GM03348 (cell line): ENCODE measurements at regions not wholly inside any gene's neighbourhood (a gene's known extent, or its start where the extent isn't known, plus 50 kb on each side); places are given as distances from the start of the nearest gene placed in this dataset.

ENCODE experiments used
- DNase-seq: peaks from one replicate; pipeline ENCODE4 v3.0.0; 2012; ENCODE audit warnings: low spot score

DNA sequence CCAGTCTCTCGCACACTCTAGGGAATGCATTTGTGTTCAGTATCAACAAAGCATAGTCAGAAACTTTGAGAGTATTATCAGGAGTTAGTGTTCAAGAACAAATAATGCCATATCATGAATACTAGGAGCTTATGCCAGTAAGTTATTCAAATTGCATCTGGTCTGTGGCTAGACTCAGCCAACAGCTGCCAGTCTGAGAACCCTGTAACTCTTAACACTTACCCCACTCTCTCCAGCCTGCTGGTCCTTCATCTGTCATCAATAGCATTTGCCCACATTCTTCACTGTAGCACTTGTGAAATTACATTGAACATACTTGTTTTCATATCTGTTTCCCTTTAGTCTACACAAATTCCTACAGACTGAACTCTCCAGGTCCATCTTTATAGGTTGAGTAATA, 1157.5 kb upstream of the RAG2 start:
- no peak for DNase-seq

DNA sequence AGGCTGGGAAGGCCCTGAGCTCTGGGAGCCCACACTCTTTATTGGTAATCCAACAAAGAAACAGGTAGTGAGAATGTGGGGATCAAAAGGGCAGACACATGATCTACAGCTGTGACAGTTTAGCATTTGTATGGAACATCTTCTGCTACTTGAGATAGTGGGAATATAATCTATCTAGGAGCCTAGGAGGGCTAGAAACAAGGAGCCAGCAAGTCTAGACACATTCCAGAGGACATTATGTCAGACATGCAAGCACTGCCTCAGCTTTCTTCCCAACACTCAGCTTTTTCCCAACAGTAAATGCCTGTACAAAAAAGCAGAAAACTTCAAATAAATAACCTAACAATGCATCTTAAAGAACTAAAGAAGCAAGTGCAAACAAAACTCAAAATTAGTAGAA, 1150.6 kb upstream of the RAG2 start:
- no peak for DNase-seq

DNA sequence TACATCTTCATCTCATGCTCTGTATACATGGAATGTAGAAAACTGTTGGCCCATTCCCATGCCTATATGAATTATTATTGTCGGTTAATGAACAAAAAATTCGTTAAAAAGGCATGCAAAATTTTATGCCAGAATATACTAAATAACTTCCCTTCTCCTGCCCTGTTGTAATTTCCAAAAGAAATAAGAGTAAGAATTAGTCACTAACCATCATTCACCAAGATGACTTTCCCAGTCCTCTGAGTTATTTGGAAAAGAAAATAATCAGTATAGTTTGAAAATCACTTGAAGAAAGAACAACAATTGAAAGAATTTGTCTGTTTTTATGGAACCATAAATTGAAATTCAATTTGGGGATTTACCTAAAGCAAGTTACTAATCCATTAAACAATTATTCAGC, 1149.1 kb upstream of the RAG2 start:
- no peak for DNase-seq

DNA sequence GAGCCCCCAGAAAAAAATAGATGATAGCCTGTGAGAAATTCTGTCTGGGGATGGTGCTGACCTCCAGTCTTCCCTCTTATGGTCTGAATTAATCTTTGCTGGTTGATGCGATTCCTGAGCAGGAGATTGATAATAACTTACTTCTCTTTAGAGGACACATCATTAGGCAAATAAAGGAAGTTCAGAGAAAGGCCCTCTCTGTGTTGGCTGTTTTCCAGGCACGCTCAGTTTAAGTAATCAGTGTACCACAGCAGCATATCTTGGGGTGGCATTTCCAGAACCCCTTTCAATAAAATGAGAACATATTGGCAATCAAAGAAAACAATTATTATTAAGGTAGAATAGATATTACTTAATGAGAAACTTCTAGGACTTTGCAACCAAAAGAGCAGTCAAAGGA, 1129.3 kb upstream of the RAG2 start:
- DNase-seq: no peak

DNA sequence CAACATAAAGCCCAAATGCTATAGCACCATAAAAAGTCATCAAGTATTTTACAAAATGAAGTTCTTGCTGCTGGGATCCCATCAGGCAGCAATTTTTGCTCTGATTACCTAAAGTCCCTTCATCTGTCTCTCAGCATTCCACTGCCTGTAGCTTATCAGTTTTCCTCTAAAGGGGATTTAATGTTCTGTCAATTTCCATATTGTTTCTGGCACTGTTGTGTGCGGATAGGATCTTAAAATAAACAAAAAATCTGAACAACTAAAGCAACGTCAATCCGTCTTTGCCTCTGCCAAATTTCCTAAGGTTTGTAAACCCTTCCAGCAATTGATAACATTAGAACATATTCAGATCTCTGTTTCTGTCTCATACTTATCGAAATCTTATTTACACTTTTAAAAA, 1126.3 kb upstream of the RAG2 start:
- DNase-seq: no peak

DNA sequence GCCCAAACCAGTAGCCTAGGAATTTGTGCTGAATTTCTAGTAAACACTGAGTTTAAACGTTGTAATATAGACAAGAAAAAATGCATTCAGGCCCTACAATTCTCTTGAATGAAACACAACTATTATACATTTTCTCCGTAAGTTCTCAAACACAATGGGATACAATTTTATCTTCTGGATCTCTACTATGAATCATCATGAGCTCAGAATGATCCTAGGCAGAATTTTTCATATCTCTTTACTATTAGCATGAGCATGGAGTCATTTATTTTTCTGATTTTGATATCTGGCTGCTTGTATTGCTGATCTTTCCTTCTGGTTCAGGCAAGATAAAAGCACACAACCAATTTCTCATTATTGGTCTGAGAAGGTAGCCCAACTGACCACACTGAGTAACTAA, 1123.4 kb upstream of the RAG2 start:
- DNase-seq: no peak

DNA sequence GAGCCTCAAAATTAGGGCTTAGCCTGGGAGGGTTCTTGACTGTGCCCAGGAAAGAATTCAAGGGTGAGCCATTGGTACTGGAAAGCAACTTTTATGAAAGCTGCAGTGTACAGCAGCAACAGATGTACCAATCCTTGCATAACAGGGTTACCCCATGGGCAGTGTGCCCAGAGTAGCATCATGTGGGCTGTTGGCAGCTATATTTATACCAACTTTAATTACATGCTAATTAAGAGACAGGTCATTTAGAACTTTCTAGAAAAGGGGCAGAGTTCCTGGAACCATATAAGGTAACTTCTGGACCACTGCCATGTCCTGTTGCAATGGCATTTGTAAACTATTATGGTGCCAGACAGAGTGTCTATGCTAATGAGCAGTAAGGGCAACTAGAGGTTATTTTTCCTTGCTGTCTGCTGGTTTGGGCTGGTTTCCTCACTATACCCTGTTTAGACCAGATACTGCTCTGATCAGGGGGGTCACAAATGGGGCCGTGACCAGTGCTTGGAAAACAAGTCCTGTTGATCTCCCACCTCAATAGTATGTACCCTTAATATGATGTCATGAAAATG, 1120.5 kb upstream of the RAG2 start:
- DNase-seq: no peak

DNA sequence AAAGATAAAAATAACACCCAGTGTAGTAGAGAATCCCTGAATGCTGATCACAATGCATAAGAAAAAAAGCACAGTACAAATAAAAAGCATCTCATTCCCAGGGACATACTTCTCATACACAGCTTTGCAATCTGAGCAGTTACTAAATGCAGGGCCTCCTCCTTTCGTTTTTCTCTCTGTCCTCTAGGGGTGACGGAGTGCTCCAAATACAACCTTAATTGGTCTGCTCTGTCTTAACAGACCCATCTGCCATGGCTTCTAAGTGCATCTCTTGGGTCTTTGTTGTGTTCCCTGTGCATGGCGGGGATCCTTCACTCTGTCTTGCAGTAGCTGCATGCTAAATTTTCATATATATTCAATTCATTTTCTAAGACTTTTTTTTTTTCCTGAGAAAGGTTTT, 1114.2 kb upstream of the RAG2 start:
- no peak for DNase-seq

DNA sequence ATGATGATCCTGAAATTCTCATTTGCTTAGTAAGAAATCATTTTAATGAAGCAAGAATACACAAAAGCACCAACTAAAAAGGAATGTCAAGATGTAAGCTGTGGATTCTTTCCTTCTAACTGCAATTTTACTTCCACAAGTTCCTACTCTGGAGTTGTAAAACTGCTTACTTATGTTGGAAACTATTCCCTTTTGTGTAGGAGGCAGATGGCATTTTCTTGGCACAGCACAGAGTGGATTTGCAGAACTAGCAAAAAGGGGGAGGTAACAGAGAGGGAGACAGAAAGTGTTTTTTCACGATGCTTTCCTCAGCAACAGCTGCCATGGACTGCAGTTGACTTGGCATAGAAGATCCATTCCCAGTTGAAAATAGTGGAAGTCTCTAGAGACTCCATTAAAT, 1112.0 kb upstream of the RAG2 start:
- no peak for DNase-seq

DNA sequence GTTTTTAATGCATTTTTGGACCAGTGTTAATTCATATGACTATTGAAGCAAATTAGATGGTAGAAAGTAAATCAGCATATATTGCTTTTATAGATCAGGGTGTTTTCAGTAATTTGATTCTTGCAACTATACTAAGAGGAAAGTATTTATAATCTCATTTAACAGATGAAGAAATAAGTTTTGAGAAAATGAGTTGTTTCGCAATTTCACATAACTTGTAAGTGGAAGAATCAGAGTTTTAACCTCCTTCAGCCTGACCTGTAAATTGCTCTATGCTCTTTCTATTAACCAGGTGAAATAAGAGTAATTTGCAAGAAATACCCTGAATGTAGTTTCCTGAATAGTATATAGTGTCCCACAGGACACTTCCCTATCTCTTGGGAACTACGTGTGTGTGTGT, 1106.8 kb upstream of the RAG2 start:
- DNase-seq: no peak

DNA sequence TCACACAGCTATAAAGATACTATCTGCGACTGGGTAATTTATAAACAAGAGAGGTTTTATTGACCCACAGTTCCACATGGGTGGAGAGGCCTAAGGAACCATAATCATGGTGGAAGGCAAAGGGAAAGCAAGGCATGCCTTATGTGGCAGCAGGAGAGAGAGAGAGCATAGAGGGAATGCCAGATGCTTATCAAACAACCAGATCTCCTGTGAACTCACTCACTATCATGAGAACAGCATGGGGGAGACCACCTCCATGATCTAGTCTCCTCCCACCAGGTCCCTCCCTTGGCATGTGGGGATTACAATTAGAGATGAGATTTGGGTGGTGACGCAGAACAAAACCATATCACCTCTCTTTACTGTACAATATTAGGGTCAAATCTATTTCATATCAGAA, 1101.6 kb upstream of the RAG2 start:
- DNase-seq: no peak

DNA sequence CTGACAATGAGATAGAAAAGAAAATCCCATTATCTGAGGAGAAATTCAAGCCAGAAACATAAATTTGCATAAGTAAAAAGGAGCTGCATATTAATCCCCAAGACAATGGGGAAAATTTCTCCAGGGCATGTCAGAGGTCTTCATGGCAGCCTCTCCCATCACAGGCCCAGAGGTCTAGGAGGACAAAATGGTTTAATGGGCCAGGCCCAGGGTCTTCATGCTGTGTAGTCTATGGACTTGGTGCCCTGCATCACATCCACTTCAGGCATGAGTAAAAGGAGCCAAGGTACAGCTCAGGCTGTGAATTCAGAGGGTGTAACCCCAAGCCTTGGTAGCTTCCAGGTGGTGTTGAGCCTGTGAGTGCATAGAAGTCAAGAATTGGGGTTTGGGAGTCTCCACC, 1097.2 kb upstream of the RAG2 start:
- DNase-seq: no peak

DNA sequence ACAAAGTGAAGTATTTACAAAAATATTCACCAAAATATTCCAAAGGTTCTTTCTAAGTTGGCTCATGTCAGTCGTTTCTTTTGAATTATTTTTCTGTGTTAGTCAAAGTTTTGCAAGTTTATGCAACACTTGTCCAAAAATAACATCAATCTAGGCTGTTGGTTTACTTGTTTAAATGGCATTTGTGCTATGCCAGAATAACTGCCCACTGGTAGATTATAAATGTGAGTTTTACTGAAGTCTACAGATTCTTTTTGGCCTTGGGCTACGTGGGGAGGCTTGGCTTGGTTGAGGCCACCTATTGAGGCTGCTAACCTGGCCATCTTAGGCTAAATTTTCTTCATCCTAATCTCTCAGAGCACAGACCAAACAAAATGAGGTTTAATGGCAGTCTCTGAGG, 1091.9 kb upstream of the RAG2 start:
- peak; percentile 4 for DNase-seq

DNA sequence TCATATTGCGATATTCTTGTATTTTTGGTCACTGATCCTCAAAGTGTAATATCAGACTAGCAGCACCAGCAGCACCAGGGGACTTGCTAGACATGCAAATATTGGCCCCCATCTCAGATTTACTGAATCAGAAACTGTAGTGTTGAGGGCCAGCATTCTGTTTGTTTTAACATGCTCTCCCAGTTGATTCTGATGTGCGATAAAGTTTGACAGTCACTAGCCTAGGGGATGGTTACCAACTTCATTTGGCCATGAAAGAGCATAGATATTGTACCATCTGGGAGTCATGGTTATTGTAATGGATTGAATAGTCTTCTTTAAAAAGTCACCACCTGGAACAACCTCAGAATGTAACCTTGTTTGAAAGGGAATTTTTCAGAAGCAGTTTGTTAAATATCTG, 1090.4 kb upstream of the RAG2 start:
- no peak for DNase-seq

DNA sequence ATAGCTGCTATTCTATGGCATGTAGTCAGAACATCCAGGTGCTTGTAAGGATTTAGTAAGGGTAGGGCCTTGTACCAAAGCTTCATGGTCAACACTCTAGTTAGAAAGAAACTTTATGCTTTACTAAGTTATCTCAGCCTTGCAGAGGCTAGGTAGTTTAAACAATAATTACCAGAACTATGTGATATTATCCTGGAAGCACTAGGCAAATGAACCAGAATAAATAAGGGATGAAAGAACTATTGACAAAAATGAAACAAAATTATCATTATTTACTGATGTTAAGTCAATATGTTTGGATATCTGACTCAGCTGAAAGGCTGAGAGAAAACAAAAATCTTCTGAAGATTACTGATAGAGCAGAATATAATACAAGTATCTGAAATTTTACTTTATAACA, 1089.1 kb upstream of the RAG2 start:
- DNase-seq: no peak

DNA sequence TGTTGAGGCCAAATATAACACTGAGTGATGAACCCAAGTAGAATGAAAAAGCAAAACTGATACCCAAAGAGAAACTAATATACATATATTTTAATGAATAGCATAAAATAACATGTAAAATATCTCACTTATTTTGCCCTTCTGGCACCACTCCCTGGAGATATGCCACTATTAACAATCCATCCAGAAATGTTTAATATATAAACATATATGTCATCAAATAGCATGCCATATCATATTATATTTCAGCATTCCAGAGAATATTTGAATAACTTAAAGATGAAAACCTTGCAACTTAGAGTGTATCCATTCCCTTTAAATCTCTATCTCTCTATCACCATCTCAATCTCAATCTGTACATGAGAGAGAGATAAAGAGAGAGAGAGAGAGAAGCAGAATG, 1073.3 kb upstream of the RAG2 start:
- no peak for DNase-seq

DNA sequence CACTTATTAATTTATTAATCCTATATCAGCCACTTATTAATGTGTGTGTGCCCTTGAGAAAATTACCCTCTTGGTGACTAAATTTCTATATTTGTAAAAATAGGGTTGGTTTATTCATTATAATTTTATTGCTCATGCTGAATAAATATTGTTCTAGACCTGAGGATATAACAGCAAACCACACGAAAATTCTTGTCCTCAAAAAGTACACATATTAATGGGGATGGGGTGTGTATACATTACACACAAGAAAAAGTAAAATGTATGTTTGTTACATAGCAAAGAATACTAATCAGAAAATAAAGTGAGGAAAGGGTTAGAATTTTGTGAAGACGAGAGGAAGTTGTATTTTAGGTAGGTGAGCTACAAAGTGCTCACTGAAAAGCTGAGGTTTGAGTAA, 1068.9 kb upstream of the RAG2 start:
- no peak for DNase-seq

DNA sequence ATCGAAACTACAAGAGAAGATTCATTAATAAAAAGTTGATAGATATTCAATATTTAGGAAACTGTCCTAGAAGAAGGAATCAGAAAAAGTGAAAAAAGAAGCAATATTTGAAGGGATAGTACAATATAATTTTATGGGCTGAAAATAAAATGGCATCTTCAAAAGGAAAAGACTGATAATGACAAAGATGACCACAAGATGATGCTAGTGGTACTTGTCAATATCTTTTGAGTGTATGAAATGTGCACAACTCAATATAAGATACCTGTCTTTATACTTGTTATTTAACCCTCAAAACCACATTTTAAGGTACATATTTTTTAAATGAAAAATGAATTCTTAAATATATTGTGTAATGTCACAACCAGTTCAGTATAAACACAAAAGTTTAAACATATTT, 1059.6 kb upstream of the RAG2 start:
- no peak for DNase-seq

DNA sequence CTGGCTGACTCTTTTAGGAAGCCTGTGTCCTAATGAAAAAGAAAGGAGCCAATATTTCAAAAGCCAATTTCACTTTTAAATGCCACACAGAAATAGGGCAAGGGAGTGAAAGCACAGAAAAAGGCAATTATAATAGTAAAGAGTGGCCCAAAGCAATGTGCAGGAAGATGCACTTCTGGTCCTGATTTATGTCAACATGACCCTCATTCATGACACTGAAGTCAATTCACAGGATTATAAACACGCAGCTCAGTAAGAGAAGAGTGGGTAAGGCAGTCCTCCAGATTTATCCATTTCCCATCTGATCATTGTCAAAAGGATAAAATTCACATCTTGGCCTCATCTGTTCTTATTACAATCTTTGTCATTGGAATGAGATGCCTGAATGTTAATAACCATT, 1049.7 kb upstream of the RAG2 start:
- DNase-seq: no peak

DNA sequence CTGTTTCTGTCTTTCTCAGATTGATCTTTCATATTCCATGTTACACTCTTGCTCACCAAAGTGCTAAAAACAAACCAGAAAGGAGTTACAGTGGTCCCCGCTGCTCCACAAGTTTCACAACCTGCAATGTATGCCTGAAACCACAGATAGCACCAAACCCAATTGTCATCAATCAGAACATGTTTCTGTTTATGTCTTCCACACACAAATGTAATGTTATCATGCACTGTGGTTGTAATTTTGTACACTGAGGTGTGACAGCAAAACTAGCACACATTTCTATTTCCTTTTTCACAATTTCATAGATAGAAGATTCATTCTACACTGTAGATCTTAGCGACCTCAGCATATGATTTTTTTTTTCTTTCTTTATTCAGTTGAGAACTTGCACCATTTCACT, 1045.9 kb upstream of the RAG2 start:
- no peak for DNase-seq

DNA sequence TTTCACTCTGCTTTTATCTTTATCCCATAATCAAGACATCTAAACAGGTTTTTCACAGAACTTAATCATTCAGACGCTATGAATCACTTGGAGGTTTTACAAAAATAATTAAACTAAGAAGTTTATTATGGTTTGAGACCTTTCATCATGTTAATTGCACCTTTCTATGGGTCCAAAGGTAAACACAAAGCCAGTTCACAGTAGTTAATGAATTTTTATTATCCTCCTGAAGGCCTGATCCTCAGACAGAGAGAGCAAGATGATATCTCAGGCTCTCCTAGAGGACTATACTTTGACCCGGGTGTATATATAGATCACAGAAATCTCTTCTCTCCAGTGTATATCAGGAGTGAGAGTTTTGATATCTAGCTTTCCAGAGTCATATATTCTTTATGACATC, 1044.3 kb upstream of the RAG2 start:
- DNase-seq: no peak

DNA sequence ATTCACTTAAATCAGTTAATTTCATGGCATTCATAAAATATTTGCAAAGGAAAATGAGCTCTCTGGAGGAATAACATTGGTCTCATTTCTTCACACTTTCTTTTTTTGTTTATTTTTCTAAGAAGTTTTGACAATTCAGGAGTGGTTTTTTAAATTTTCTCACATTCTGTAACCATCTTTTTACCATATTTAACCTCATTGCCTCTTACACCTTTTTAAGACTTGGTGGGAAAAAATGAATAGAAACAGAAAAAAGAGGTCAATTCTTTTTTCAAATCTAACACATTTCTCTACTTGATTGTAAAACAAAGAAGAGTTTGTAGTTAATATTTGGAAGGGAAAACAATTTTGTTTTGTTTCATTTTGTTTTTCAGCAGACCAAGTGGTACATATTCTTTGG, 1034.7 kb upstream of the RAG2 start:
- DNase-seq: no peak

DNA sequence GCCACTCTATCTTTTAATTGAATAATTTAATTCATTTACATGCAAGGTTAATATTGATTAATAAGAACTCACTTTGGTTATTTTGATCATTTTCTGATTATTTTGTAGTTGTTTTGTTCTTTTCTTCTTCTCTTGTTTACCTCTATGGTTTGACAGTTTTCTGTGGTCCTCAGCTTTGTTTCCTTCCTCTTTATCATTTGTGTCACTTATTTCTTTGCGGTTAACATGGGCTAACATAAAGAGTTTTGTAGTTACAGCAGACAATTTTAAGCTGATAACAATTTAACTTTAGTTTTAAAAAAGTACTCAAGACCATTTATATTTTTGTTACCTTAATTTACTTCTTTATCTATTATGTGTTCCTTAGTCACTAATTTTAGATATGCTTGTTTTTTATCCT, 1032.8 kb upstream of the RAG2 start:
- no peak for DNase-seq

DNA sequence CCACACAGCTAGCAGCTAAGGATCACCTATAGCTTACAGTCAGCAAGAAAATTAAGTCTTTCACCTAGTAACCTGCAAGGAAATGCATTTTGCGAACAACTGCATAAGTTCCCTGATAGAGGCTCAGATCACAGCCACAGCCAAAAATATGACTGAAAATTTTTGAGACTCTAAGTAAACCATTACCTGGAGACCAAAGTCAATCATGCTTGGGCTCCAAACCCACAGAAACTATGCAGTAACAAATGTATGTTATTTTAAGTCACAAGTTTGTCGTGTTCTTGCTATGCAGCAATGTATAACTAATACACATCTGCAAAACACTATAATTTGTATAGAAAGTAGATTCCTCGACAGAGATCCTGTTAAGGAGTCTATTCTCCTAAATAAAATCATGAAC, 1025.7 kb upstream of the RAG2 start:
- no peak for DNase-seq

DNA sequence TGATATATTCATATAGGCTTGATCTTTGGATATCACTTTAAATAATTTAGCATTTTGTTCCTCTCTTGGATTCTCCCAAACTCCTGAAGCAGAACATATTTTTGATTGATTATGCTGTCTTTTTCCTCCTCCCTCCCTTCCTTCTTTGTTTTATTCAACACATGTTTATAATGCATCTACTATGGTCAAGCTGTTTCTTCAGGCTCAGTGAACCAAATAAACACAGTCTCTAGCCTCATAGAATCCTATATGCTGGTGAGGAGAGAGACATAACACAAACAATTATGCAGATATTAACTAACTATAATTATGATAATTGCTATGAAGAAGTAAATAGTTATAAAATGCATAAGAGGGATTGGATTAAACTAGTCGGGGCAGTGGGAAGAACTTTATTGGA, 1023.6 kb upstream of the RAG2 start:
- no peak for DNase-seq
